ENCODE measurements at regions not wholly inside any gene's neighbourhood (a gene's known extent, or its start where the extent isn't known, plus 50 kb on each side); places are given as distances from the start of the nearest gene placed in this dataset.

- intact Hi-C loops (cut with DNase I; ENCODE audit: low total_unique reads) = no loop called here
- Histone ChIP-seq H3K9me3 (no peaks in the 10 kb centered on the region), H3K27me3 (no peaks in the 10 kb centered on the region), H3K4me3 (no peak overlapping the region), H3K27ac (no peak overlapping the region), H3K36me3 (no peaks in the 10 kb centered on the region), H3K4me1 (no peaks in the 10 kb centered on the region)
- DNase-seq = no peak
- no peak for TF ChIP-seq CTCF (IDR thresholded peaks at IDR 0.05)
- TF ChIP-seq POLR2A (IDR thresholded peaks at IDR 0.05) = no peak
Observed at GRCh38 chr7:18399436-18400235, 95.9 kb upstream of the HDAC9 start.

GRCh38 chr7:18400275-18400674 is 95.3 kb upstream of the HDAC9 start:
- no peak for DNase-seq
- H3K4me1 ChIP-seq = no peaks in the 10 kb centered on the region
- H3K27ac ChIP-seq = no peak overlapping the region
- no peak overlapping the region for H3K4me3 ChIP-seq
- TF ChIP-seq POLR2A (IDR thresholded peaks at IDR 0.05) = no peak
- no peak for TF ChIP-seq CTCF (IDR thresholded peaks at IDR 0.05)
- H3K27me3 ChIP-seq = no peaks in the 10 kb centered on the region
- H3K36me3 ChIP-seq = no peaks in the 10 kb centered on the region
- intact Hi-C loops (cut with DNase I; ENCODE audit: low total_unique reads) = no loop called here
- H3K9me3 ChIP-seq = no peaks in the 10 kb centered on the region

- no peaks in the 10 kb centered on the region for H3K9me3 ChIP-seq
- intact Hi-C loops (cut with DNase I; ENCODE audit: low total_unique reads) = no loop called here
- no peaks in the 10 kb centered on the region for H3K36me3 ChIP-seq
- no peaks in the 10 kb centered on the region for H3K4me1 ChIP-seq
- H3K27ac ChIP-seq = no peak overlapping the region
- no peak for TF ChIP-seq CTCF (IDR thresholded peaks at IDR 0.05)
- TF ChIP-seq POLR2A (IDR thresholded peaks at IDR 0.05) = no peak
- H3K4me3 ChIP-seq = no peak overlapping the region
- no peak for DNase-seq
- no peaks in the 10 kb centered on the region for H3K27me3 ChIP-seq
Observed at GRCh38 chr7:18400726-18401125, 94.8 kb upstream of the HDAC9 start.

GRCh38 chr7:18401757-18402156 is 93.8 kb upstream of the HDAC9 start:
- no peaks in the 10 kb centered on the region for H3K27me3 ChIP-seq
- H3K36me3 ChIP-seq = no peaks in the 10 kb centered on the region
- no peak overlapping the region for H3K27ac ChIP-seq
- TF ChIP-seq CTCF (IDR thresholded peaks at IDR 0.05) (no peak), POLR2A (IDR thresholded peaks at IDR 0.05) (no peak)
- intact Hi-C loops (cut with DNase I; ENCODE audit: low total_unique reads) = no loop called here
- no peaks in the 10 kb centered on the region for H3K9me3 ChIP-seq
- no peak overlapping the region for H3K4me3 ChIP-seq
- H3K4me1 ChIP-seq = no peaks in the 10 kb centered on the region
- DNase-seq = no peak

- Histone ChIP-seq H3K27ac (no peak overlapping the region), H3K36me3 (no peaks in the 10 kb centered on the region), H3K4me1 (no peaks in the 10 kb centered on the region), H3K27me3 (no peaks in the 10 kb centered on the region), H3K4me3 (no peak overlapping the region), H3K9me3 (no peaks in the 10 kb centered on the region)
- DNase-seq = no peak
- intact Hi-C loops (cut with DNase I; ENCODE audit: low total_unique reads) = no loop called here
- TF ChIP-seq CTCF (IDR thresholded peaks at IDR 0.05) = no peak
- no peak for TF ChIP-seq POLR2A (IDR thresholded peaks at IDR 0.05)
Observed at GRCh38 chr7:18402488-18403183, 92.9 kb upstream of the HDAC9 start.
